ENCODE measurements at regions not wholly inside any gene's neighbourhood (a gene's known extent, or its start where the extent isn't known, plus 50 kb on each side); places are given as distances from the start of the nearest gene placed in this dataset.
"Not testable (repeated sequence)": the region's sequence is repeated elsewhere in the genome, so short reads cannot be mapped to it uniquely, and the experiment has no call there.

- no peak for DNase-seq
These were observed 280.6 kb upstream of the ZFP42 start for GRCh38 chr4:187714957-187715356.

GRCh38 chr4:187715466-187715865 lies 280.1 kb upstream of the ZFP42 start:
- DNase-seq = no peak

GRCh38 chr4:187724456-187724855 lies 271.1 kb upstream of the ZFP42 start:
- DNase-seq = no peak

- no peak for DNase-seq
These were observed 269.1 kb upstream of the ZFP42 start for GRCh38 chr4:187726485-187726884.

GRCh38 chr4:187732524-187732923 lies 263.0 kb upstream of the ZFP42 start:
- DNase-seq = no peak

GRCh38 chr4:187739771-187740170 lies 255.8 kb upstream of the ZFP42 start:
- no peak for DNase-seq

- no peak for DNase-seq
These were observed 250.7 kb upstream of the ZFP42 start for GRCh38 chr4:187744911-187745310.

GRCh38 chr4:187750652-187751051 lies 244.9 kb upstream of the ZFP42 start:
- DNase-seq = not testable (repeated sequence)

GRCh38 chr4:187767158-187767557 lies 228.4 kb upstream of the ZFP42 start:
- DNase-seq = no peak

GRCh38 chr4:187767687-187768086 lies 227.9 kb upstream of the ZFP42 start:
- no peak for DNase-seq

- no peak for DNase-seq
These were observed 225.2 kb upstream of the ZFP42 start for GRCh38 chr4:187770345-187770744.

- no peak for DNase-seq
These were observed 217.6 kb upstream of the ZFP42 start for GRCh38 chr4:187777954-187778353.

GRCh38 chr4:187780070-187780469 lies 215.5 kb upstream of the ZFP42 start:
- no peak for DNase-seq

- DNase-seq = no peak
These were observed 213.2 kb upstream of the ZFP42 start for GRCh38 chr4:187782286-187782824.

- no peak for DNase-seq
These were observed 209.4 kb upstream of the ZFP42 start for GRCh38 chr4:187786190-187786589.

- DNase-seq = no peak
These were observed 206.5 kb upstream of the ZFP42 start for GRCh38 chr4:187789078-187789477.

GRCh38 chr4:187795737-187796136 lies 199.8 kb upstream of the ZFP42 start:
- no peak for DNase-seq

- no peak for DNase-seq
These were observed 197.2 kb upstream of the ZFP42 start for GRCh38 chr4:187798385-187798784.

GRCh38 chr4:187799735-187800134 lies 195.8 kb upstream of the ZFP42 start:
- no peak for DNase-seq

- no peak for DNase-seq
These were observed 184.0 kb upstream of the ZFP42 start for GRCh38 chr4:187811591-187811990.

GRCh38 chr4:187814737-187815465 lies 180.7 kb upstream of the ZFP42 start:
- no peak for DNase-seq

- DNase-seq = no peak
These were observed 168.8 kb upstream of the ZFP42 start for GRCh38 chr4:187826725-187827124.

- no peak for DNase-seq
These were observed 167.9 kb upstream of the ZFP42 start for GRCh38 chr4:187827631-187828030.

- no peak for DNase-seq
These were observed 155.8 kb upstream of the ZFP42 start for GRCh38 chr4:187839765-187840164.

GRCh38 chr4:187840814-187841213 lies 154.8 kb upstream of the ZFP42 start:
- no peak for DNase-seq

Measured in NCI-H1436 treated with DMSO at 0.1 percent for 48 hours (cell line).